HL-60/S4 (cell line): ENCODE measurements at regions not wholly inside any gene's neighbourhood (a gene's known extent, or its start where the extent isn't known, plus 50 kb on each side); places are given as distances from the start of the nearest gene placed in this dataset.

ENCODE experiments used
- in situ Hi-C: fragments of 300-500 bp; cut with MboI; formaldehyde crosslinking; loops from 2 replicates; pipeline ENCODE4 v1.14.3; 2022; ENCODE audit warnings: low sequenced_read_pairs

- in situ Hi-C loops, result no loop called here
These were observed 70.9 kb downstream of the NAV1 start for GRCh38 chr1:201609661-201610318.

GRCh38 chr1:201610858-201611257, 71.9 kb downstream of the NAV1 start:
- in situ Hi-C loops, result no loop called here

GRCh38 chr1:201612645-201613044, 73.7 kb downstream of the NAV1 start:
- in situ Hi-C loops, result no loop called here

GRCh38 chr1:201614262-201615015, 75.5 kb downstream of the NAV1 start:
- in situ Hi-C loops, result no loop called here

GRCh38 chr1:201617157-201617556, 78.2 kb downstream of the NAV1 start:
- in situ Hi-C loops, result no loop called here

- in situ Hi-C loops, result no loop called here
These were observed 79.5 kb downstream of the NAV1 start for GRCh38 chr1:201618389-201618788.

GRCh38 chr1:201618905-201619304, 80.0 kb downstream of the NAV1 start:
- in situ Hi-C loops, result no loop called here

GRCh38 chr1:201619513-201619912, 80.6 kb downstream of the NAV1 start:
- in situ Hi-C loops, result no loop called here

GRCh38 chr1:201622353-201622752, 83.4 kb downstream of the NAV1 start:
- in situ Hi-C loops, result no loop called here

- in situ Hi-C loops, result no loop called here
These were observed 83.9 kb downstream of the NAV1 start for GRCh38 chr1:201622824-201623223.

- in situ Hi-C loops, result no loop called here
These were observed 85.9 kb downstream of the NAV1 start for GRCh38 chr1:201624741-201625225.

GRCh38 chr1:201625226-201625761, 86.4 kb downstream of the NAV1 start:
- in situ Hi-C loops, result no loop called here

- in situ Hi-C loops, result no loop called here
These were observed 86.9 kb downstream of the NAV1 start for GRCh38 chr1:201625851-201626251.

GRCh38 chr1:201626629-201627275, 87.8 kb downstream of the NAV1 start:
- in situ Hi-C loops, result no loop called here

- in situ Hi-C loops, result no loop called here
These were observed 89.6 kb downstream of the NAV1 start for GRCh38 chr1:201628490-201628889.

- in situ Hi-C loops, result no loop called here
These were observed 91.7 kb downstream of the NAV1 start for GRCh38 chr1:201630582-201630981.

- in situ Hi-C loops, result no loop called here
These were observed 92.1 kb downstream of the NAV1 start for GRCh38 chr1:201631037-201631436.

GRCh38 chr1:201632364-201632952, 93.5 kb downstream of the NAV1 start:
- in situ Hi-C loops, result no loop called here

GRCh38 chr1:201633297-201633696, 94.4 kb downstream of the NAV1 start:
- in situ Hi-C loops, result no loop called here

GRCh38 chr1:201633811-201634210, 94.9 kb downstream of the NAV1 start:
- in situ Hi-C loops, result no loop called here

GRCh38 chr1:201634261-201634660, 95.3 kb downstream of the NAV1 start:
- in situ Hi-C loops, result no loop called here
